ENCODE measurements at regions not wholly inside any gene's neighbourhood (a gene's known extent, or its start where the extent isn't known, plus 50 kb on each side); places are given as distances from the start of the nearest gene placed in this dataset.

DNA sequence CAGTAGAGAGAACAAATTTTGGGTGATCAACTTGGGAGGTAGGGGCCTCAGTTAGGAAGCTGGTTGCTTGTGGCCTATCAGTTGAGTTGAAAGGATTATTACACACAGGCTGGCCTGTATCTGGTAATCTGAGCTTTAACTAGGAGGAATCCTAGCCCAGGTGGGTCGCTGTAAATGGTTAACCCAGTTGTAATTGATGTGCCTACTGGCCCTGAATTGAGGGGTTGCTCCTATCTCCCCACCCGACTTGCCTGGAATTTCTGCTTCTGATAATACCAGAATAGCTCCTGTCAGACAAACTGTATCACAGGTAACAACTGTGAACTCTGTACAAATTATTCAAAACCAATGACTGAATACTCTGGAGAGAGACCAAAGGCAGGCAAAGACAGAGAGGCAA is 210.4 kb upstream of the RUNX1 start (continued):
- TF ChIP-seq TRAFD1 (CRISPR knock-in tag; IDR thresholded peaks at IDR 0.05; ENCODE audit: borderline replicate concordance) (no peak), BORCS8-MEF2B (CRISPR knock-in tag; IDR thresholded peaks at IDR 0.05) (no peak), ZNF709 (CRISPR knock-in tag; IDR thresholded peaks at IDR 0.05) (no peak), MED1 (CRISPR knock-in tag; IDR thresholded peaks at IDR 0.05) (no peak), LCORL (IDR thresholded peaks at IDR 0.05) (no peak), LCORL (CRISPR knock-in tag; IDR thresholded peaks at IDR 0.05) (no peak), SMARCE1 (IDR thresholded peaks at IDR 0.05; ENCODE audit: borderline replicate concordance) (no peak), SMARCC2 (IDR thresholded peaks at IDR 0.05) (no peak)
- TF ChIP-seq, protein P1, sequence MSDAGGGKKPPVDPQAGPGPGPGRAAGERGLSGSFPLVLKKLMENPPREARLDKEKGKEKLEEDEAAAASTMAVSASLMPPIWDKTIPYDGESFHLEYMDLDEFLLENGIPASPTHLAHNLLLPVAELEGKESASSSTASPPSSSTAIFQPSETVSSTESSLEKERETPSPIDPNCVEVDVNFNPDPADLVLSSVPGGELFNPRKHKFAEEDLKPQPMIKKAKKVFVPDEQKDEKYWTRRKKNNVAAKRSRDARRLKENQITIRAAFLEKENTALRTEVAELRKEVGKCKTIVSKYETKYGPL (CRISPR knock-in tag; IDR thresholded peaks at IDR 0.05) = no peak

DNA sequence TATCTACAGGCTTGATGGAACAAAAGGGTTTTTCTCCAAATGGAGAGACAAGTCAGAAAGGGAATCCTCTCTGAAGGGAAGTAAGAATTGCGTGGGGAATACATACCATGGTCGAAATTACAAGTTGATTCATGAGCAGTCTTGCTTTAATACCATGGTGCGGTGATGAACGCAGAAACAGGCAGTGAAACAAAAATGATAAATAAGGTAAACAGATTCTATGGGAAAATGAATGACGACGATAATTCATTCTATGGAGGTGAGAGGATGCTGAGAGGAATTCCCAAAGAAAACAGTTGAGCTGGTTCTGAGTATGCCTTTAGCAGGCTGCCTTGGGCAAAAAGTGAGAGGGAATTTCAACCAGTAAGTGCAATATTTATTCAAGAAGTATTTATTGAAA is 209.4 kb upstream of the RUNX1 start:
- no peak overlapping the region for H2AFZ ChIP-seq (ENCODE audit: low read length)
- no TSS peak for BruUV-seq (replicated peaks)
- TF ChIP-seq RAD51 (IDR thresholded peaks at IDR 0.05; ENCODE audit: borderline replicate concordance) = no peak
- TF ChIP-seq, protein P2, sequence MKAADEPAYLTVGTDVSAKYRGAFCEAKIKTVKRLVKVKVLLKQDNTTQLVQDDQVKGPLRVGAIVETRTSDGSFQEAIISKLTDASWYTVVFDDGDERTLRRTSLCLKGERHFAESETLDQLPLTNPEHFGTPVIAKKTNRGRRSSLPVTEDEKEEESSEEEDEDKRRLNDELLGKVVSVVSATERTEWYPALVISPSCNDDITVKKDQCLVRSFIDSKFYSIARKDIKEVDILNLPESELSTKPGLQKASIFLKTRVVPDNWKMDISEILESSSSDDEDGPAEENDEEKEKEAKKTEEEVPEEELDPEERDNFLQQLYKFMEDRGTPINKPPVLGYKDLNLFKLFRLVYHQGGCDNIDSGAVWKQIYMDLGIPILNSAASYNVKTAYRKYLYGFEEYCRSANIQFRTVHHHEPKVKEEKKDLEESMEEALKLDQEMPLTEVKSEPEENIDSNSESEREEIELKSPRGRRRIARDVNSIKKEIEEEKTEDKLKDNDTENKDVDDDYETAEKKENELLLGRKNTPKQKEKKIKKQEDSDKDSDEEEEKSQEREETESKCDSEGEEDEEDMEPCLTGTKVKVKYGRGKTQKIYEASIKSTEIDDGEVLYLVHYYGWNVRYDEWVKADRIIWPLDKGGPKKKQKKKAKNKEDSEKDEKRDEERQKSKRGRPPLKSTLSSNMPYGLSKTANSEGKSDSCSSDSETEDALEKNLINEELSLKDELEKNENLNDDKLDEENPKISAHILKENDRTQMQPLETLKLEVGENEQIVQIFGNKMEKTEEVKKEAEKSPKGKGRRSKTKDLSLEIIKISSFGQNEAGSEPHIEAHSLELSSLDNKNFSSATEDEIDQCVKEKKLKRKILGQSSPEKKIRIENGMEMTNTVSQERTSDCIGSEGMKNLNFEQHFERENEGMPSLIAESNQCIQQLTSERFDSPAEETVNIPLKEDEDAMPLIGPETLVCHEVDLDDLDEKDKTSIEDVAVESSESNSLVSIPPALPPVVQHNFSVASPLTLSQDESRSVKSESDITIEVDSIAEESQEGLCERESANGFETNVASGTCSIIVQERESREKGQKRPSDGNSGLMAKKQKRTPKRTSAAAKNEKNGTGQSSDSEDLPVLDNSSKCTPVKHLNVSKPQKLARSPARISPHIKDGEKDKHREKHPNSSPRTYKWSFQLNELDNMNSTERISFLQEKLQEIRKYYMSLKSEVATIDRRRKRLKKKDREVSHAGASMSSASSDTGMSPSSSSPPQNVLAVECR (CRISPR knock-in tag; IDR thresholded peaks at IDR 0.05; ENCODE audit: borderline replicate concordance) = no peak
- no peak for TF ChIP-seq XRCC5 (optimal IDR thresholded peaks at IDR 0.05; ENCODE audit: low read length)
- TF ChIP-seq CREM (IDR thresholded peaks at IDR 0.05) = no peak
- no peak for TF ChIP-seq CREM (CRISPR knock-in tag; IDR thresholded peaks at IDR 0.05)
- TF ChIP-seq SCMH1 (CRISPR knock-in tag; IDR thresholded peaks at IDR 0.05; ENCODE audit: borderline replicate concordance) = no peak
- TF ChIP-seq HOXA7 (CRISPR knock-in tag; IDR thresholded peaks at IDR 0.05) = no peak
- TF ChIP-seq ZNF883 (CRISPR knock-in tag; IDR thresholded peaks at IDR 0.05; ENCODE audit: not compliant biosample characterization) = no peak
- TF ChIP-seq ZFP36 (IDR thresholded peaks at IDR 0.05; ENCODE audit: borderline replicate concordance, low read depth, low read length, partially characterized antibody) = no peak
- no peak for TF ChIP-seq PAX8 (CRISPR knock-in tag; IDR thresholded peaks at IDR 0.05; ENCODE audit: borderline replicate concordance)

More for the DNA sequence above, 209.4 kb upstream of the RUNX1 start:
- in situ Hi-C loops (cut with HindIII; ENCODE audit: extremely low pct_ligation_motif_present, low pct_unique_long_range_greater_than_20kb) = no loop called here
- no peak for ATAC-seq
- FAIRE-seq = no peak
- no peak overlapping the region for H3K4me3 ChIP-seq (replicated peaks in 1 of 3; ENCODE audit: insufficient read depth in 1 of 3, low read depth in 2 of 3, low read length in 3 of 3)
- H4K20me1 ChIP-seq (ENCODE audit: insufficient read depth, low read length) = no peaks in the 10 kb centered on the region
- intact Hi-C loops (cut with micrococcal nuclease; ENCODE audit: unreplicated experiment) = no loop called here
- H3K36me3 ChIP-seq (replicated peaks in 1 of 2; ENCODE audit: control insufficient read depth in 1 of 2, insufficient read depth in 2 of 2, low read length in 2 of 2) = no peaks in the 10 kb centered on the region
- POLR2A ChIA-PET = no interaction called here
- no peaks in the 10 kb centered on the region for H3K9me3 ChIP-seq (ENCODE audit: low read length)
- H3K4me2 ChIP-seq (ENCODE audit: low read depth, low read length) = no peak overlapping the region
- no peak for DNase-seq (ENCODE audit: low spot score)
- CTCF ChIA-PET (ENCODE audit: low intra/inter-chr PET ratio, low total read pairs) = no interaction called here
- 56% methylated on average over 6 of the region's 6 CpGs for WGBS (ENCODE audit: low lambda C conversion rate)
- H3K27ac ChIP-seq (ENCODE audit: extremely low read length, insufficient read depth, low read length) = no peak overlapping the region
- H3K9ac ChIP-seq (ENCODE audit: insufficient read depth, low read depth, low read length) = no peak overlapping the region
- H3K79me2 ChIP-seq (ENCODE audit: insufficient read depth, low read length) = no peaks in the 10 kb centered on the region
- H3K27me3 ChIP-seq (ENCODE audit: control insufficient read depth in 1 of 2, insufficient read depth in 2 of 2, low read length in 2 of 2) = no peaks in the 10 kb centered on the region; a peak in 1 of 5 replicates
- H3K4me1 ChIP-seq (ENCODE audit: insufficient read depth, low read length) = no peaks in the 10 kb centered on the region

Measured in HepG2 (cell line).